ENCODE measurements at regions not wholly inside any gene's neighbourhood (a gene's known extent, or its start where the extent isn't known, plus 50 kb on each side); places are given as distances from the start of the nearest gene placed in this dataset.

DNA sequence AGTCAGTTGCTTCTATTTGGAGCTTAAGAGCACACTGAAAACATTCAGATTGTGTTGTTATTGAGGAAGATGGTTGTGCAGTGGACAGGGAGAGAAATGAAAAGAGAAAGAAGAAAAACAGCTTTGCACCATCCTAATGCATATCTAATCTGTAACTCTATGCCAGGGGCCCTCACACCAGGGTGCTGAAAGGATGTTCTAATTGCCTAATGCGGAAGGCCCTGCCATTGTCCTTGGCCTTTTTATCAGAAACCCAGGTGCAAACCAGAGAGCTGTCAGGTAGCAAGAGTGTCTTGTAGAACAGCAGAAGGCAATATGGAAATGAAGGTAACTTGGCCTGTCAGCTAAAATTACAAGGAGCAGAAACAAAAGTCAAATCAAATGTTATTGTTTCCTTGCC, 384.5 kb upstream of the PIK3R1 start:
- no peak overlapping the region for H2AFZ ChIP-seq (replicated peaks)
- no peaks in the 10 kb centered on the region for H3K9me3 Mint-ChIP-seq
- peaks cover 2% of the 10 kb centered on the region for H3K27me3 Mint-ChIP-seq (ENCODE audit: insufficient read depth, low read depth)
- H3K9me3 ChIP-seq (ENCODE audit: low read depth) = no peaks in the 10 kb centered on the region
- no peak overlapping the region for H3K27ac Mint-ChIP-seq
- no peaks in the 10 kb centered on the region for H3K36me3 Mint-ChIP-seq
- H3K9ac ChIP-seq = no peak overlapping the region
- no peak overlapping the region for H3K4me3 Mint-ChIP-seq
- H3K4me3 ChIP-seq = no peak overlapping the region
- no peaks in the 10 kb centered on the region for H3K36me3 ChIP-seq
- no peaks in the 10 kb centered on the region for H3F3A ChIP-seq (ENCODE audit: low read depth)
- H3K4me1 Mint-ChIP-seq = peaks cover 21% of the 10 kb centered on the region
- TF ChIP-seq EZH2 (IDR thresholded peaks at IDR 0.05) (no peak), EZH2phosphoT487 (IDR thresholded peaks at IDR 0.05) (no peak)
- TF ChIP-seq, protein P1, sequence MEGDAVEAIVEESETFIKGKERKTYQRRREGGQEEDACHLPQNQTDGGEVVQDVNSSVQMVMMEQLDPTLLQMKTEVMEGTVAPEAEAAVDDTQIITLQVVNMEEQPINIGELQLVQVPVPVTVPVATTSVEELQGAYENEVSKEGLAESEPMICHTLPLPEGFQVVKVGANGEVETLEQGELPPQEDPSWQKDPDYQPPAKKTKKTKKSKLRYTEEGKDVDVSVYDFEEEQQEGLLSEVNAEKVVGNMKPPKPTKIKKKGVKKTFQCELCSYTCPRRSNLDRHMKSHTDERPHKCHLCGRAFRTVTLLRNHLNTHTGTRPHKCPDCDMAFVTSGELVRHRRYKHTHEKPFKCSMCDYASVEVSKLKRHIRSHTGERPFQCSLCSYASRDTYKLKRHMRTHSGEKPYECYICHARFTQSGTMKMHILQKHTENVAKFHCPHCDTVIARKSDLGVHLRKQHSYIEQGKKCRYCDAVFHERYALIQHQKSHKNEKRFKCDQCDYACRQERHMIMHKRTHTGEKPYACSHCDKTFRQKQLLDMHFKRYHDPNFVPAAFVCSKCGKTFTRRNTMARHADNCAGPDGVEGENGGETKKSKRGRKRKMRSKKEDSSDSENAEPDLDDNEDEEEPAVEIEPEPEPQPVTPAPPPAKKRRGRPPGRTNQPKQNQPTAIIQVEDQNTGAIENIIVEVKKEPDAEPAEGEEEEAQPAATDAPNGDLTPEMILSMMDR (IDR thresholded peaks at IDR 0.05) = no peak
- no peaks in the 10 kb centered on the region for H4K20me1 ChIP-seq (ENCODE audit: low read depth)
- H3K4me1 ChIP-seq = peaks cover 18% of the 10 kb centered on the region
- H3K4me2 ChIP-seq = no peak overlapping the region
- no peaks in the 10 kb centered on the region for H3K79me2 ChIP-seq (ENCODE audit: low read depth)
- no peaks in the 10 kb centered on the region for H3K27me3 ChIP-seq
- H3K27ac ChIP-seq = no peak overlapping the region
- DNase-seq (ENCODE audit: low spot score) = peak; percentile 11

DNA sequence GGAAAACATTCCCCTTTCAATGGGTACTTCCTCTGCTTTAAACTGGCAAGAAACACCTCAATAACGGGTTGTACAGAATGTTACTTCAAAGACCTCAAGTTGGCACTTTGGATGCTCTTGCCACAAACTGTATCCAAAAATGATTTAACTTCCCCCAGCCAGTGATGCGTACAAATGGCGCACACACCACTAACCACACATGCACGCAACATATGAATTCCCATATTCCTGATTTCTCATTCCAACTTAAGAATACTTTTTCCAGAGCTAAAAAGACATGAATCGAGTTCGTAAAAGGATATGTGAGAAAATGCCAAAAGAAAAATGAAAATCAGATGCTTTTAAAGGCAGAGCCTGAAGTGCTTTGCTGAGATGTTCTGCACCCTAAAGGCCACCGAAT, 388.0 kb upstream of the PIK3R1 start:
- peaks cover 4% of the 10 kb centered on the region for H3K9me3 Mint-ChIP-seq
- TF ChIP-seq, protein P1 (IDR thresholded peaks at IDR 0.05) = no peak
- TF ChIP-seq EZH2 (IDR thresholded peaks at IDR 0.05) (no peak), EZH2phosphoT487 (IDR thresholded peaks at IDR 0.05) (no peak)
- H3K4me3 ChIP-seq = no peak overlapping the region

DNA sequence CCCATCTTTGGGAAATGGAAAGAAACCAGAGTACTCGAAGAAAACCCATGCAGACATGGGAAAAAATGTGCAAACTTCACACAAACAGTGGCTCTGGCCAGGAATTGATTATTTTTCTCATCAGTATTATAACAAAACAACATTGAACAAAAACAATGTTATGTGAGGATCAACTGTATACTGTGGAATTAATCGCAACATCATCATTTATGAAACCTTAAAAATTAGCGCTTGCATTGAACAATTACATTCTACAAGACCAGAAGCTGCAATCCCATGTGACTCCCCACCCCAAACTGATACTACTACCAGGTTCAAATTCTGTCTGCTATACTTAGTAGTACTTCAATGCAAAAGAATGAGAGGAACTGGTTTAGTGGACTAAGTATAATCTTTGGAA, 390.7 kb upstream of the PIK3R1 start:
- Histone ChIP-seq H3K4me3 (no peak overlapping the region), H3K27ac (no peak overlapping the region), H2AFZ (replicated peaks) (no peak overlapping the region), H3K9ac (no peak overlapping the region), H4K20me1 (ENCODE audit: low read depth) (no peaks in the 10 kb centered on the region), H3K36me3 (no peaks in the 10 kb centered on the region), H3F3A (ENCODE audit: low read depth) (no peaks in the 10 kb centered on the region), H3K79me2 (ENCODE audit: low read depth) (no peaks in the 10 kb centered on the region), H3K4me2 (no peak overlapping the region), H3K9me3 (ENCODE audit: low read depth) (no peaks in the 10 kb centered on the region), H3K4me1 (peaks cover 11% of the 10 kb centered on the region), H3K27me3 (no peaks in the 10 kb centered on the region)
- no peak overlapping the region for H3K4me3 Mint-ChIP-seq
- peaks cover 4% of the 10 kb centered on the region for H3K9me3 Mint-ChIP-seq
- no peak for DNase-seq (ENCODE audit: low spot score)
- peaks cover 6% of the 10 kb centered on the region for H3K4me1 Mint-ChIP-seq
- no peak overlapping the region for H3K27ac Mint-ChIP-seq
- no peak for TF ChIP-seq EZH2 (IDR thresholded peaks at IDR 0.05)
- TF ChIP-seq, protein P1 (IDR thresholded peaks at IDR 0.05) = no peak
- TF ChIP-seq EZH2phosphoT487 (IDR thresholded peaks at IDR 0.05) = no peak
- H3K36me3 Mint-ChIP-seq = no peaks in the 10 kb centered on the region
- no peaks in the 10 kb centered on the region for H3K27me3 Mint-ChIP-seq (ENCODE audit: insufficient read depth, low read depth)

More for the DNA sequence above, 388.0 kb upstream of the PIK3R1 start:
- Histone ChIP-seq H3K4me2 (no peak overlapping the region), H4K20me1 (ENCODE audit: low read depth) (no peaks in the 10 kb centered on the region), H3K9me3 (ENCODE audit: low read depth) (no peaks in the 10 kb centered on the region), H3F3A (ENCODE audit: low read depth) (no peaks in the 10 kb centered on the region), H3K79me2 (ENCODE audit: low read depth) (no peaks in the 10 kb centered on the region), H2AFZ (replicated peaks) (no peak overlapping the region), H3K36me3 (no peaks in the 10 kb centered on the region), H3K27ac (no peak overlapping the region), H3K27me3 (no peaks in the 10 kb centered on the region), H3K4me1 (peaks cover 21% of the 10 kb centered on the region), H3K9ac (no peak overlapping the region)
- H3K4me1 Mint-ChIP-seq = peaks cover 21% of the 10 kb centered on the region
- no peak overlapping the region for H3K4me3 Mint-ChIP-seq
- no peak for DNase-seq (ENCODE audit: low spot score)
- peaks cover 2% of the 10 kb centered on the region for H3K27me3 Mint-ChIP-seq (ENCODE audit: insufficient read depth, low read depth)
- peak overlapping the region; percentile 54 for H3K27ac Mint-ChIP-seq
- no peaks in the 10 kb centered on the region for H3K36me3 Mint-ChIP-seq

Data from neural progenitor cell (in vitro differentiated cells).